Activated effector memory CD4-positive, alpha-beta T cell treated with anti-CD3 and anti-CD28 coated beads, Interleukin-2, amount 50 U/mL, for 16 hours (primary cell): ENCODE measurements at regions not wholly inside any gene's neighbourhood (a gene's known extent, or its start where the extent isn't known, plus 50 kb on each side); places are given as distances from the start of the nearest gene placed in this dataset.

ENCODE experiments used
- DNase-seq: peaks from one replicate; pipeline ENCODE4 v3.0.0-alpha.2; 2020

DNA sequence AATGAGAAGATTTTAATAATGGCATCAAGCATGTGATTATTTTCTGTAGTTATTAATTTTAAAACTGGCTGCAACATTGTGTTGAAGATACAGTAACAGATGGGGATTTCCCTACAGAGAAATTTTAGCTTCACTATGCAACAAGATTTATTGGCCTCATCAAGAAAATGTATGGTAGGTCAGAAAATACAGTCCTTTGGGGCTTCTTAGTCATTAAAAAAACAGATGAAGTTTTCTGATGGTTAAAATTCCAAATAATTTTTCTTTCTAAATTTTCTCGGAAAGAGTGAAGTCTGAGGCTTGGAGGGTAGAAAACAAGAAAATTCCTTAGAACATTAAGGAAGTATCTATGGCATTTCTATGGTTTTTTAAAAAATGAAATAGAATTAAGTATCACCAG lies 1790.8 kb upstream of the PCDH20 start:
- DNase-seq = no peak

DNA sequence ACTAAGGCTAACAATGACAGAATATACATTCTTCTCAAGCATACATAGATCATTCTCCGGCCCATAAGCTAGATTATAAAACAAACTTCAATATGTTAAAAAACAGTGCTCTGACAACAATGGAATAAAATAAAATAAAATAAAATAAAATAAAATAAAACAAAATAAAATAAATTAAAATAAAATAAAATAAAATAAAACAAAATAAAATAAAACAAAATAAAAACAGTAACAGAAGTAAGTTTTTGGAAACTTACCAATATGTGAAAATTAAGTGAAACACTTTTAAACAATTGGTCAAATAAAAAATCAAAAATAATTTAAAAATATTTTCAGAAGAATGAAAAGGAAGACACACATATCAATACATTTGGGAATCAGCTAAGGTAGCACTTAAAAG lies 1785.8 kb upstream of the PCDH20 start:
- DNase-seq = no peak

DNA sequence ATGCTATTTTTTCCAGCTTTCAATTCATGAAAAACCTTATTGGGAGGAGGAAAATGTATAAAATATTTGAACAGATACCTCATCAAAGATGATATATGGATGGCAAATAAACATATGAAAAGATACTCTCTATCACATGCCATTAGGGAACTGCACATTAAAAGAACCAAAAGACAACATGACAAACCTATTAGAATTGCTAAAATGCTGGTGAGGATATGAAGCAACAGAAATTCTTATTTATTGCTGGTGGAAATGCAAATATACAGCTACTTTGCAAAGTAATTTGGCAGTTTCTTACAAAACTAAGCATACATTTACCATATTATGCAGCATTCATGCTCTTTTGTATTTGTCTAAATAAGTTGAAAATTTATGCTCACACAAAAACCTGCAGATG lies 1783.9 kb upstream of the PCDH20 start:
- DNase-seq = no peak

DNA sequence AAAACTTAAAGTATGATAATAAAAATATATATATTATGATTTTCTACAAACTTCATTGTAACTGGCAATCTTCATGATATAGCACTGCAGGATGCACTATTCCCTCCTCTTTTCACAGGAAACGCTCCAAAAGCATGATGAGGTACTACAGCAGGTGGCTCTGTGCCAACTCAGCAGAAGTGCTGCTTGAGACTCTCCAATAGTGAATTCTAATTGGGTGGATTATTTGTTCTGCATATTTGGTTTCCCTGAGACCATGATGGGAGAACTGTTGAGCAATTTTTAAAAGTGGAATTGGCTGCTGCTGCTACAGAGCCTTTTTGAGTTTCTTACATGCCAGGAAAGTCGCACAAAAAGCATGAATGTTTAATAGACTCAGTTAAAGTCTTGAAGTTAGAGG lies 1782.4 kb upstream of the PCDH20 start:
- no peak for DNase-seq

DNA sequence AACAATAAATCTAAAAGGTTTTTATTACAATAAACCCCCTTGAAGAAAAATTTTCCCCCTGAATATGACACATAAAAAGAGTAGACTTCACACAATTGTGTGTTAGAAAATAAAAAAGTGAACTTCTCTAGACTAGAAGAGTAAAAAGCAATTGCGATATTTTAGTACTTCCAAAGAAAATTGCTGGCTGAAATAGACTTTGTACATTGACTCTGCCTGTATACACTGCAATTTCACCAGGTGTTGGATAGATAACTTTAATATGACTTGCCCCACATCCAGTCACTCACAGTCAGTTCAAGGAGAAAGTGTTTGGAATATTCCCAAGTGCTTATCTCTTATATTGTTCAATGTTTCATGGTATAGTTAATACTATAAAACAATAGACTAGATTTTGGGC lies 1780.1 kb upstream of the PCDH20 start:
- DNase-seq = no peak

DNA sequence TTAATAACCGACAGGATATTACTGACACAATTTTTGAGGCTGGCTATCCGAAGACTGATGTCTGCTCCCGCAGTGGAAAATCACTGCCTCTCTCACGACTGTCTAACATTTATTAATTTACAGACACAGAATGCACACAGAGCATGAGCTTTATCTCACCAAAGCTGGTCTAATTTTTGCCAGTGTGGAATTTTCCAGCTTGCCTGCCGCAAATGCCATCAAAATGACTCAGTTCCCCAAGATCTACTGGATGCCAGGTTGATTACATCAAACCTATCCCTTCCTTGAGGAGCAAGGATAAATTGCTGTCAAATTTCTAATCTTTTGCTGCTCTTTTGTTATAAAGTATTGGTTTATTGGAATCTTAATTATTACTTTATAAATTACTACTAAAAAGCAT lies 1775.1 kb upstream of the PCDH20 start:
- no peak for DNase-seq

DNA sequence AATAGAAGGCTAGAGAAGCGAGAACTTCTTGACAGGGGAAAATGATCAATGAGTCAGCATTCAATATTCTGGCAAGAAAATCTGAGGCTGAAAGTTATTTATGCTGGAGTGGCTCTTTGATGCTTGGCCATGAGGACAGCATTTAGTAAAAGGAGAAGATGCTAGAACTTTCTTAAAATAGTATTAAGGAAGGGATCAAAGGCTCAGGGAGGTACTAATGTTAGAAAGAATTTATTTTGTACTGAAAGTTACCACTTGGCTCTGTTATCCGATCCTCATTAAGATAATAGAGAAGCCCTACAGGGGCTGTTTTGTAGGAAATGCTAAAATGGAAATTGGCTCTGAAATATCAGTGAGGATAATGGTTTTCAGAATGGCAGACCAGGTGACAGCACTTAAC lies 1774.6 kb upstream of the PCDH20 start:
- DNase-seq = no peak

DNA sequence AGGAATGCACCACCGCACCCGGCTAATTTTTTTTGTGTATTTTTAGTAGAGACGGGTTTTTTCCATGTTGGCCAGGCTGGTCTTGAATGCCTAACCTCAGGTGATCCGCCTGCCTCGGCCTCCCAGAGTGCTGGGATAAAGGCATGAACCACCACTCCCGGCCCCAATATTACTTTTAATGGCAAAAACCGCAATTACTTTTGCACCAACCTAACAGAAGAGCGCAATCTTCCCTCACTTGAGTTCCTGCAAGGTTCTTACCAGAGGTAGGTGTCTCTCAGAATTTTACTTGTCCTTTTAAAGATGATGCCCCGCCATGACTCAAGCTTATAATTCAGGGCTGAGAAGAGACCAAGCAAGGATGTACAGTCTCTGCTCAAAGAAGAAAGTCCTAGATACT lies 1774.1 kb upstream of the PCDH20 start:
- no peak for DNase-seq

DNA sequence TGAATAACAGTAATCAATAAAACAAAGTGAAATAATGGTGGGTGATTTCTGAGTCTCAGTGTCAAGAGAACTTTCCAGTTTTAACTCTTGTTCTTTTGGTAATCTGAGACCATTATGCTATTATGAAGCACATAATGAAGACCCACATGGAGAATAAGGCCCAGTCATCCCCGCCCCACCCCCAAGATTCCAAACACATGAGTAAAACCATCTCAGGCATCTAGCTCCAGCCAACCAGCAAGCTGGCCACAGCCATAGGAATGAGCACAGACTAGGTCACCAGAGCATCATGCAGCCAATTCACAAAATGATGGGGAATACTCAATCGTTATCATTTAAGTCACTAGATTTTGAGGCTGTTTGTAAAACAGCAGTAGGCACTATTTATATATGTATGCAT lies 1769.0 kb upstream of the PCDH20 start:
- no peak for DNase-seq

DNA sequence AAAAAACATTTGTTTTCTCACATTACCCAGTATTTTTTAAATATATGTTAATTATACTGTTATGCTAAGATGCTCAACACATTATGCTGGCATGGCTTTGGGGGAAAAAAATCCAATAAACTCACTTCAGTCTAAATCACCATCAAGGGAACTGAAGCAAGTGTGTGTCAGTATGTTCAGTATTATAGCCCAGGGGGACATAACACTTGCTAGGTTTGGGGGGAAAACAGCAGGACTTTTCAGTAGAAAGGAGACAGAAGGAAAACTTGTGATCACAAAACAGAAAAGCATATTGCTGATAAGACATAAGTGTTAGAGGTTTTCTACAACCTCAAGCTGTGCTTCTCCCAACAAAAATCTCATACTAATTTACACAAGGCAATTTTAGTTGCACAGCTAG lies 1759.9 kb upstream of the PCDH20 start:
- DNase-seq = no peak

DNA sequence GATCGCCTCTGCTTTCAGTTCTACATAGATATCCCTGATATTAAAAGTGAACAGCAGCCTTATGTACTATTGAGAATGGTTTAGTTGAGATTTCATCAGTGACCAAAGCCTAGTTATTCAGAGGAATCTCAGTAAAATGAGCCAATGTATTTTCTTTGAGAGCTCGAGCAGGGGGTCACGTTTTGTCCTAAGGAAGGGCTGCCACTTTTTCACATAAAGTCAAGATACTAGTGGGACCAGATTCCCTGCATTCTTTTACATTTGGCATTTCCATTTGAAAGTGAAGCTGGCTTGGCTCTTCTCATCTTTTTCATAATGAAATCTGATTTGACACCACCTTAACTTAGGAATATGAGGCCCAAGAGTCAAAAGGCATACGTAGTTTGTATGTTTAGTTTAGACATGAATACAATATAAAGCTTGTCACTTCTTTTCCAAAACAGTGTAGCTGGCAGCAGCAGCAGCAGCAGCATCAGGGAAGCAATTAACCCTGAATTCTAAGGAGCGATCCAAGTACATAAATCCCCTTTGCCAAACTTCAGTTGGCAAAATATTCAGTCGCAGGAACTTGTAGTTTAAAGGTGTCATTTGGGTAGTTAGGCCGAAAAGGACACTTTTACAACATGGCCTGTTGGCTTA lies 1752.2 kb upstream of the PCDH20 start:
- DNase-seq = no peak

DNA sequence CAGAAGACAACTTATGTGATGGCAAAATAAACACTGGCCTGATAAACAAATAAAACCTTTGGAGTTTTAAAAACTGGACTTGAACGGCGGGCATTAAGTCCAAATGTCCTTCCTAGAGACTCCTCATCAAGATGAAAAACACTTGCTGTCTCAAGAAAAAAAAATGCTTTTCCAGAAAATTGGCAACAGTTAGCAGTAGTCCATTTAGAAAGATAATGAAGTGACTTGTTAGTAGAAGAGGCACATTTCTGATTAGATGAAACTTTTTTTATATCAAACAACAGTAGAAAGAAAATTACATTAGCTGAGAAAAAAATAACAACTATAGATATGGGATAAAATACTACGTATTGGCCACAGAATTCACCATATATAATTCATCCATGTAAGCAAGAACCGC lies 1750.7 kb upstream of the PCDH20 start:
- DNase-seq = no peak

DNA sequence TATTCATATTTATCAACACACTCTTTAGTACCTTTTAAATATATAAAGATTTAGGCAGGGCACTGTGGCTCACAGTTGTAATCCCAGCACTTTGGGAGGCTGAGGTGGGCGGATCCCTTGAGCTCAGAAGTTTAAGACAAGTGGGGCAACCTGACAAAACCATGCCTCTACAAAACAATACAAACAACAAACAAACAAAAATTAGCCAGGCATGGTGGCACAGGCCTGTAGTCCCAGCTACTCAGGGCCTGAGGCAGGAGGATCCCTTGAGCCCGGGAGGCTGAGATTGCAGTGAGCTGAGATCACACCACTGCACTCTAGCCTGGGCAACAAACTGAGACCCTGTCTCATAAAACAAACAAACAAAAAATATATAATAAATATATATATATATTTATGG lies 1748.3 kb upstream of the PCDH20 start:
- DNase-seq = no peak

DNA sequence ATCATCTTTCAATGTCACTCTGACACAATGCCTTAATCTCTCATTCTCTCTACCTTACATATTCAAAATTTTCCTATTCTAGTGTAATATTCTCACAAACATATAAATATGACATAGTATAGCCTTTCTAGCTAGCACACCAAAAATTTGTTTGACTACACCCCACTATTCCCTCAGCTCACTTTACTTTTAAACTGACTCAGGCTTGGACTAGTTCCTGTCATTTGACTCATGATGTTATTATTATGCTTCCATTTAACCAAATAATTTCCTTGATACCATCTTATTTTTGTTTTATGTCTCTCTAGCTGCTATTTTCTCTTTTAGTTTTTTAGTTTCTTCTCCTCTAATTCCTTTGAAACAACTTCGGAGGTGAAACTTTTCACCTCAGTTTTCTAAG lies 1745.6 kb upstream of the PCDH20 start:
- DNase-seq = no peak

DNA sequence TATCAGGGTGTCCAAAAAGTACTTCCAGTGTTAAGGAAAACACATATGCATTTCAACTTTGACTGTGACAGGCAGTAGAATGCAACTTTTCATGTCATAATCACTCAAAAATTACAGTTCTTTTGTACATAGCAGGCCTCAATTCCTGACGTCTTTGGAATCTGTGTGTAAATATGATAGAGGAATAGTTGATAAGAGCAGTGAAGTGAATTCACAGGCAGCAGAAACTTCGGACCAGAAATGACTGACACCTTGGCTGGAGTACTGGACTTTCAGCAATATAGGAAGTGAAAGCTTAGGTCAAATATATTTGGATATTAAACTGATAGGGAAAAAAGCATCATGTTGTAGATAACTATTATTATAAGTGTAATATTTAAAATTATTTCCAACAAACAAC lies 1741.2 kb upstream of the PCDH20 start:
- no peak for DNase-seq

DNA sequence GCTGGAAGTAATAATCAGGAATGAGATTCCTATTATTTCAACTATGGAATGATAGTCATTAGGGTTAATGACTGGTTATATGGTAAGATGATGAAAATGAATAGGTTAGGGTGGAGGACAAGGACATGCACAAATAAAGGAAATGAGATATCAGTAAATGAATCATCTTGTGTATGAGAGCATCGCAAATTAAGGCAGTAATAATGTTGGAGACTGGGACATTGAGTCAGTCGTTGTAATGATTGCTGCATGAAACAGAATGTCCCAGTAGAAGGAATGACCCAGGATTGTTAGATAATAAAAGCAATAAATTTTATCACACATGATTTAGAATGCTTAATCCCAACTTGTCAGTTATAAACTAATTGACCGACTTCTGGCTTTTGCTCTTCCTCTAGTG lies 1733.7 kb upstream of the PCDH20 start:
- DNase-seq = no peak

DNA sequence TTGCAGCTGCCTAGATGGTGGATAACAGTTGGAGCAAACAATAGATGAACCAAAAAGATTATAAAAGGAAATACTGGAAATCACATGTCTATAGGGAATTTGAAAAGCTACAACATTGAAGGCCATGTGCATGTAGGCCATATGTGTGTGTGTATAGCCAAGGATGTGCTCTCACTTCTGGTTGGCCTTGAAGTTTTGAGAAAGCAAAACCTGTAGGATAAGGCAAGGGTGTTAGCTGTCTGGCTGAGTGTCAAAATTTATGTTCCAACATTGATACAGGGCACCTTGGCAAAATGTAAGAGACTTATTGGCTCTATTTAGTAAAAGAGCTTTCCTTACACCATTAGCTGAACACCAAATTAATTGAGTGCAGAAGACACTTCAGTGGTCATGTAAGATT lies 1723.6 kb upstream of the PCDH20 start:
- no peak for DNase-seq

DNA sequence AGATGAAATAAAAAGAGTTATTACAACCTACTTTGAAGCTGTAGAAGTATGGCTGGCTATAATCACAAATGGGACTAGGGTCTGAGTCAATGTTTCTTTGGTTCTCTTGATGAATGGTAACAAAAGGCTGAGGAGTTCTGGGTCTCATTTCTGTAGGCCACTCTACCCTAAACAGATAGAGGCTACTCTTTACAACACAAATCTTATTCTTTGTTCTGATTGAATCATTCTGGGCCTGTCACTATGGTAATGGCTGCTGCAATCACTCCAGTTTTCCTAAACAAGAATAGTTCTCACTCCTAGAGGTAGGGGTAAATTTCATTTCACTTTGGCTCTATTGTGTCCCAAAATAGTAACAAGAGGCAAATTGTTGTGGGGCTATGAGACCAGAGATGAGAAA lies 1714.3 kb upstream of the PCDH20 start:
- no peak for DNase-seq

DNA sequence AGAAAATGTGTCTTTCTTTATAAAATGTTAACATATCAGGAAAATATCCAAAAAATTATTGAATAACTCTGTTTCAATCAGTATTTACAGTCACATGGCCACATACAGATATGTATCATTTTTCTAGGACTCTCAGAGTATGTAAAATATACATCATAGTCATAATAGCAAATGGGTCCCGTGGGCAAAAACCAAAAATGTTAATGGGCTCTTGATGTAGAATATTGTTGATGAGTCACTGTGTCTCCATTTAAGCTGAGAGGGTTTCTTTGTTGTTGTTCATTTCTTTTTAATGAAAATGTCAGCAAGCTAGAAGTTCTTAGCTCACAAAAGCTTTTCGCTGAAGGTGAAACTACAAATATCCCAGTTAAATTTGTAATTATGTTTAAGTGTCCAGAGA lies 1713.1 kb upstream of the PCDH20 start:
- no peak for DNase-seq

DNA sequence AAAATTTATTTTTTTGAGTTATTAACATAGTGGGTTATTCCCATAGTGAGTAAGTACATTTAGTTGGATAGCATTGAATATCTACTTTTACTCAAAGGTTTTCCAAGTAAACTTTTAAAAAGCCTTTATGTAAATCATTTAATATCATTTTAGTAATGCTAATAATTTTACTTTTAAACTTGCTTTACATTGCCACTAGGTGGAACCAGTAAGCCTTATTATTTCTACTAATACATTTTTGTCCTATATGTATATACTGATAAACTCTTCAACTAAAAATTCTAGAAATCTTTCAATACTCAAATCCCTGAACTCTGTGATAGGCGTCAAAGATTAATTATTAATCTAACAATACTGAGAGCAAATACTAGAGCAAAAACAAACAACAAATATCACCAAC lies 1709.2 kb upstream of the PCDH20 start:
- no peak for DNase-seq

DNA sequence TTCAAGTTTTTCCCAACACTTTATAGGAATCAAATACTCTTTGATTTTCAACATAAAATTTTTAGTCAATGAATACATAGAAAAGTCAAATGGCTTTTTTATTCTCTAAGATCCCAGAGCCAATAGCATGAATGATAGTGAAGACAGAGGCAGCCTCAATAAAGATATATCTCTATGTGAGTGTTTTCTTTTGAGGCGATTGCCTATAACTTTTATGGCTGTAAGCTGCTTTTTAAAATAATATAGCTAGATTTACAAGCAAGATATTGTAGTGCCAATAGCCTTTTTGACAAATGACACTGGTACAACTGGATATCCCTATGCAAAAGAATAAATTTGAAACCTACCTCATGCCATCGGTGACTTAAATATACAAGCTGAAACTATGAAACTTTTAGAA lies 1705.2 kb upstream of the PCDH20 start:
- no peak for DNase-seq

DNA sequence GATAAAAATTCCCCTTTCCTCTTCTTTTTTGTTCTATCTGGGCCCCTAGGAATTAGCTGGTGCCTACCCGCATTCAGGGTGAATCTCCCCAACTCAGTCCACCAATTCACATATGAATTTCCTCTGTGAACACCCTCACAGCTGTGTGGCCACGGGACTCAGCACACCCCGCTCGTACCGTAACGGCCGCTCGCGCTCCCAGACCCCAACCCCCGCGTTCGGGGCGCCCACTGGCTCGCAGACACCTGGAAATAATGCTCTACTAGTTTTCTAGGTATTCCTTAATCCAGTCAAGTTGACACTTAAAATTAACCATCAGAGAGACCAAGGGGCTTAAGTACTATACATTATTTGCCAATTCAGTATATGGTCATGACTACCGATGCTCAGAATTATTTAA lies 1702.1 kb upstream of the PCDH20 start:
- no peak for DNase-seq

DNA sequence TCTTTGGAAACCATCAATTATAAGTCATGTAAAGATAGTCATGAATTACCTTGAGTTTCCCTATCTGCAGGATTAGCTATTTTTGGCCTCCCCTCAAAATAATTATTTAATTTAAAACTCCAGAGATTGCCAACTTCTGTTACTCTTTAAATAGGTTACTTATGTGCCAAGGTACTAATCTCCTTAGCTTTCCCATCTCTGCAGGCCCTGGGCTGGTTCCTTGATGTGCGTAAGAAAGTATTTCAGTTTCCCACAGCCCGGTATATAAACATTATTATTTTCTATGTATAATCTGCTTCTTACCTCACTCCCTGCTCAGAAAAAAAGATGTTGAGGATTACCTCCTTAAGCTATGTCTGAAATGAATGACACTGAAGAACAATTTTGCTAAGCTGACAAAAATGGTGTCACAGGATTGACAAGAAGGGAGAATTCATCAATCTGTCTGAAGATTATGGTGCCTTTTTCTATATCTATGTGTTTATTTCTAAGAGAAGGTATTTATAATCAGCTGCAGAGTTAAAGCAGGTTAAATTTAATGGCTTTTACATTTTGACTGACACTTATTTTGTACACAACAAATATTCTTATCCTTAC lies 1697.2 kb upstream of the PCDH20 start:
- DNase-seq = no peak

DNA sequence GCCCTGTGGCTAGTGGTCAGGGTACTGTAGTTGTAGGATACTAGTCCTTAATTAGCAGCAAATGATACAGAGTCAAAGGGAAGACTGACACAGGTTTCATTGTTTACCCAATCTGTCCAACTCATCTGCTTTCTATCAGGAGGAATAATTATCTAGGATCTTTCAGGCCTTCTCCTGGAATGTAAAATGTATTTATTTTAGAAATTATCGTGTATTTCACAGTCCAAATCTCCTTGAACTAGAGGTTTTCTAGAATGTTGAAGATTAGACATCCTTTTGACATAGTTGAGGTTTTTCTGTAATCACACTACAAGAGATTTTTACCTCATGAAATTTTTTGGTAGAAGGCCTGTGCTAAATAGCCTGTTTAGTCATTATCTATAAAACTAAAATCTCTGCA lies 1694.8 kb upstream of the PCDH20 start:
- no peak for DNase-seq

DNA sequence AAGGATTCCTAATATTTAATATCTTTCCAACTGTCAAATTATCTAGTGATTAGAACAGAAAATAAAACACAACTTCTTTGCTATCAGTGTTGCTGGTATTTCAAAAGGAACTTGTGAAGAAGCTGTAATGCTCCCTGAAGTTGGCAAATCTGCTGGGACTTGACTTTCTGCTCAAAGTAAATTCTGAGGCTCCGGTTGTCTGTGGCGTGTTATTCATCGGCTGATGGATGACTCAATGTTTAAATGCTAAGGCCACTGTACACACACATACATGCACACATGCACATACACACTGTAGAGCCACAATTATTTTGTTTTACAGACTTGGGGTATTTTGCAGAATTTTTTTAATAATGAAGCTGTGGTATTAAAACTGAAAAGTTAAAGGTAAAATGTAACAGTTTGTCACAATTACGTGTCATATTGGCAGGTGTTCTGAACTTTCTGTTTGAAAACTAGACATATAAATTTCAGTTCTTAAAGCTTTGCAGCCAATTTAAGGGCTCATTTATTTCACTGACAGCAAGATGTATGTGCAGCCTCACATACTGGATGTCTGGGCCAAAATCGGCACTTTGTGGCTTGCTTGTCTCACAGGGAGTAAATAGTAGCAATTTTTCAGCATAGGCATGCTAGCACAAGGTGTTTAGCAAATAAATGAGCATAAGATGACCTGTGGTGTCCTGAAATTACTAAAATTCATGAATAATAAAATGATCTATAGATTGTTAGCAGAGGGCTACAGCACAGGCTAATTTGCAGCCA lies 1691.7 kb upstream of the PCDH20 start:
- DNase-seq = no peak
